Left renal pelvis (tissue), 4 donors: ENCODE measurements at regions not wholly inside any gene's neighbourhood (a gene's known extent, or its start where the extent isn't known, plus 50 kb on each side); places are given as distances from the start of the nearest gene placed in this dataset.
"Not testable (repeated sequence)": the region's sequence is repeated elsewhere in the genome, so short reads cannot be mapped to it uniquely, and the experiment has no call there.

ENCODE experiments used
- DNase-seq, 4 donors: peaks; one replicate each; pipeline ENCODE4 v3.0.0-alpha.2; 2013; ENCODE audit warnings: low read depth in 4 of 4, low spot score in 3 of 4

DNA sequence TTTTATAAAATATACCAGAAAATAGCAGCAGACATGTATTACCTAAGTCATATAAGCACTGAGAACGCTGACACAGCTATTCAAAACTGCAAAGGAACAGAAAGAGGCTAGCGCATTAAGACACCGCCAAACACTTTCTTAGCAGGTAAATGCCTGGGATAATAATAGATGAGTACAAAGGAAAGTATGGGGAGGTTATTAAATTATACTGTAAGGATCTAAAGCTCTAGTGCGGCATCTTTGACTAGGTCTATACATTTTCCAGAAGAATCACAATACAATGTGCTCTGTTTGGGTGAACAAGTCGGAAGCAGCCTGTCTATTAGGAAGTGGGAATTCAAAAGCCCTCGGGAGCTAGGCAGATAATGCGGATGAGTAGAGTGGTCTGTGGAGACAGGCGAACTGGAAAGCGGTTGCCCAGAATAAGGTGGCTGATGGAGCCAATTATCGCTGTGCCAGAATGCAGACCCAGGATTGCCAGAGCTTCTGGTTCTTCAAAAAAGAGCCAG is 443.6 kb upstream of the TENM3 start:
- DNase-seq = no peak

DNA sequence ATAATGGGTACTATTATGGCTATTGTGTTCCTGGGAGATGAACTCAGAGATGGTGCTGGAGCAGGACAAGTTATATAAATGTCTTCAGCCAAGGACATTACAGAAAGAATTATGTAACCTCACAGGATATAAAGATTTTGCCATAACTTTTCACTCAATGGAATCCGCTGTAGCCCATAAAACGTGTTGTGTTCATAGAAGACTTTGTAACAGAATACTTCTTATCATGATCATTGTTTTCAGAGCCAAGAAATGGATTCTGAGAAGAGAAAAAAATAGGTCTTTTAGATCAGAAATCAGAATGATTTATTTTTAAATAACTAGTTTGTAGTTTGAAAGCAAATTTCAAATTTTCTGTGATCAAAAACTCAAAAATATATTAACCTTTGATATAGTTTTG is 441.0 kb upstream of the TENM3 start:
- DNase-seq = no peak

DNA sequence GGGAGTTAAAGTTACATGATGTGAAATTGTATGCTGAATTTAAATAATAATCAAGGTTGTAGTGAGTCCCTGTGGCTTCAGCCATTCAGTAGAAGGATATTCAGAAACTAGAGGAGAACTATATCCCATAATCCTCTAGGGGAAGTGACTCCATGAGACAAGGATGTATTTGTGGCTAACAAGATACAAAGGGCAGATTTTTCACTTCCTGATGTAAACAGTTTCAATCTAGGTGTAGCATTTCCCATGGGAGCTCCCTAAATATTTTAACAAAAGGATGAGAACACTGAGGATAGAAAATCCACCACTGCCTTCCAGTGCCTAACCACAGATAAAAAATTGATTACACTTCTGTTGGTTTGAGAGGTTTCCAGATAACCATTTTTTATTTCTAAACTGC is 435.4 kb upstream of the TENM3 start:
- no peak for DNase-seq

DNA sequence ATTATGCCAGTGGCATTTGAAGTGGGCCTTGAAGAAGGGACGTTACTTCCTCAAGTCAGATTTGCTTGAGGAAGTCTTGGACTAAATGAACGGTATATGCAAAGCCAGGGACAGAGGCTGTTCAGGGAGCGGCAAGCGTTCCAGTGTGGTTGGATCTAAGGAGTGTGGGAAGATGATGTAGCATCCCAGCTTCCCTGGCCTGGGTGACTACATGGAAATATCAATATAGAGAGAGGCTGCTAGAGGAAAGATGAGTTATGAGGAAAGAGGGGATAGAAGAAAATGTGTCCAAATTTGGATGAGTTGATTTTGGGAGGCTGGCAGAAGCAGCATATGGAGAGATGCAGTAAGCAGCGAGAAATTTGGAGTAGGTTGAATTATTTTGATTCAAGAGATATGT is 432.5 kb upstream of the TENM3 start:
- no peak for DNase-seq

DNA sequence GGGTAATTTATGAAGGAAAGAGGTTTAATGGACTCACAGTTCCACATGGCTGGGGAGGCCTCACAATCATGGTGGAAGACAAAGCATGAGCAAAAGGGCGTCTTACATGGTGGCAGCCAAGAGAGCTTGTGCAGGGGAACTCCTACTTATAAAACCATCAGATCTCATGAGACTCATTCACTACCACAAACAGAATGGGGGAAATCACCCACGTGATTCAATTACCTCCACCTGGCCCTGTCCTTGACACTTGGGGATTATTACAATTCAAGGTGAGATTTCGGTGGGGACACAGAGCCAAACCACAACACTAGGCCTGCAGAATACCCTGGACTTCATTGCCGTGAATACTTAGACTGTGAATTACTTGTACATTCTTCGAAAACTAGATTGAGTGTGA is 431.7 kb upstream of the TENM3 start:
- not testable (repeated sequence) for DNase-seq

DNA sequence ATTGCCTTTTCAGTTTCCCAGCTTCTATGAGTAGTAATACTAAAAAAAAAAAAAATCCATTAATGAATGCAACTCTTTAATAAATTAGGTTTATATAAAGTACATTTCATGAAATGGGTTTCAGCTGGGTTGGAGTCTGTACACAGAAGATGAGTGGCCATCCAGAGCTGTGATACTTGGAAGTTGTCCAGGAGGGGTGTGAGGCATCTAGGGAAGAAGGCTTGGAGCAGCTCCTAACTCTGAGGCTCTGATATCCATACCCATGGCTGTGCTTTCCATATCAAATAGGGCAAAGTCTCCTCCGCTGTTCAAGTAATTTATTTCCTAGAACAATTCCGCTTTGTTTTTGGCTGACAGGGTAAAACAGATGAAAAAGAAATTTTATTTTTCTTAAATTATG is 423.3 kb upstream of the TENM3 start:
- no peak for DNase-seq

DNA sequence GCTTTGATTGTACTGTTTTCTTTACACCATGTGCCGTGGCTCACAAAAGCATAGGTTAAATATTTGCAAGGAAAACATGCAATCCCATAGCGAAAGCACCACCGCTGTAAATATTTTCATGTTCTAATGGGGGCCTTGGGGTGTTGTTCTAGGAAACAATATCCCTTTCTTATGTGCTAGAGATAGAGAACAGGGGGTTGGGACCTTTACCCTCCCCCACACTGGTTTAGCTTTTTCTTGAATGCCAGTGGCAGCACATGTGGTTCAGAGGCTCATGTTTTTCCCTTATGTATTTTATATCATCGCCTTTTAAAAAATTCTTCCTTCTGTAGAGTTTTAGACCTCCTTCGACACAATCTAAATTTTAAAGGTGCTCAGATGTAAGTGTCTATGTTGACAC is 422.6 kb upstream of the TENM3 start:
- DNase-seq = no peak

DNA sequence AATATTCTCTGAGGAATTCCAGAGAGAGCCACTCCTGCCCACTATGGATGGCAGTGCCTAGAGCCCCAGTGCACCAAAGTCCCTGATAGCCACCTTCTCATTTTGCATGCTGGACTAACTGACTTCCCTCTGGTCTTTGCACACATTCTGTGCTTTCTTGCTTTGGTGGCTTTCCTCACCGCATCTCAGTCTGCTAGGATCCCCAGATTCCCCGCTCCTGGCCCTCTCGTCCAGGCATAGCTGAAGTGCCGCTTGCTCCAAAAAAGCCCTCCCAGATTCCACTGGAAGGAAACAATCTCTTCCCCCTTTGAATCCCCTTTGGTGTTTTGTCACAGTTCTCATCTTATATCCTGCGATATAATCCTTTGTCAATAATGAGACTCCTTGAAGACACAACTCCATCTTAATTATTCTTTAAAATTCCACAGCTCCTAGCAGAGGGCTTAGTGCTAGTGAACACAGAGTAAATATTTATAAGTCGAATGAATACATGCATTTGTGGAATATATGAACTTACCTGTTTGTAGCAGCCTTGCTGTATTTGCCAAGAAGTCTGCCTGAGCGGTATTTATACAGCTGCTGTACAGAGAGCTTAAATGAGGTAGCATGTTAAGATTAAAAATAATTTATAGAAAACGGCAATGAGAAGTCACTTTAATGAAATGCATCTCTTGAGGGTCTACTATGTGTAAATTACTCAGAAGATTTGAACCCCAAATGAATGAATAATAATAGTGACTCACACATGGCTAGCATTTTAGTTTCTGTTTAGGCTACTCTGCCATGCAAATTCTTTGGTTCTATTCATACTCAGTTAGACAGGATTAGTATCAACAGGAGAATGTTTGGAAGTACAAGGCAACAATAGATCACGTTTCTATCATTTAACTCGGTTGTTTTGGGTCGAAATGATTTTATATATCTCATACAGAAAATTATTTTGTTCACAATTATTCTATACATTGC is 421.9 kb upstream of the TENM3 start:
- no peak for DNase-seq

DNA sequence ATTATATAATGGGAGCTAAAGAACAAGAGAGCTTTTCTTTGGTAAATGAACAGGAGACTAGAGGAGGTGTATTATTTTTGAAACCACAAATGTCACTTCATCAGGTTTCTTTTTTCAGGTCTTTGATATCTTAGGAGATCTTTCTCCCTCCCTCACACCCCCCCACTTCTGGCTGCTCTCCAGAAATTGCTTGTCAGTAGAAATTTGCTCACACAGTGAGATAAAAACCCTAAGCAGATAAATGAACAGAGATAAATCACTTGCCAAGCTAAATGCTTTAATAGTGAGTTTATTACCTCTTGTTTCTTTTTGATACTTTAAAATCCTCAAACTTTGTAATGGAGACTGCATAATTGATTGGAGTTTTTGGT is 421.2 kb upstream of the TENM3 start:
- DNase-seq = peak in 3 of 4 donors; percentile 28 to 48 (median 31)

DNA sequence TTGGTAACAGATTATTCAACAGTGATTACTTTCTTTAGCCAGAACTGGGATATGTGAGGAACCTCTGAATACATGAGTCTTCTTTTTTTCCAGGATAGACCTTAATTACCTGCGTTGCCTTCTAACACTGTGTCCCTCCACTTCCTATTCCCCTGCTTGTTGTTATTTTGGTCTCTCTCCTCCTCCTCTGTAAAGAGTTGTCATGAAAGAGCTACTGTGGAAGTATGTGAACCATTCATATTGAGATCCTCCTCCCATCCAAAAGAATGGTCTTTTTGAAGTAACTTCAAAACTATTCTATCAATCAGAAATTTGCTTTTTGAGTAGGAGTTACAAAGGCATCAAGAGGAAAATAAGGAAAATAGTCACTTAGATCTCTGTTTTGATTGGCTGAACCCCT is 420.0 kb upstream of the TENM3 start:
- no peak for DNase-seq

DNA sequence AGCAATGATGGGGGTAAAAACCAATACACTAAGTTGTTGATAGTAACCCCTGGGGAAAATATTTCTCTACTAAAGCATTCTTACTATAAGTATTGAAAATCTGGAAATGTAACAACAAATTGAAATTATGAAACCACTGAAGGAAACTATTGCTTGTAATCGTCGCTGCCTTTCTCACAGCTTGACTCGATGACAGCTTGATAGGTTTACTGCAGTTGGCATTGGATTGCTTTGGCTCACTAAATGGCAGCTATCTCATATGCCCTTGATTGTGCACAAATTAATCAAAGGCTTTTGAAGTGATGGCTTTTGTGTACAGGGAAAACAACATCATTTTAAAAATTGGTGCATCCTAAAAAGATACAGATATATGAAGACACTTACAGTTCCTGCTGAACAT is 419.6 kb upstream of the TENM3 start:
- DNase-seq = no peak

DNA sequence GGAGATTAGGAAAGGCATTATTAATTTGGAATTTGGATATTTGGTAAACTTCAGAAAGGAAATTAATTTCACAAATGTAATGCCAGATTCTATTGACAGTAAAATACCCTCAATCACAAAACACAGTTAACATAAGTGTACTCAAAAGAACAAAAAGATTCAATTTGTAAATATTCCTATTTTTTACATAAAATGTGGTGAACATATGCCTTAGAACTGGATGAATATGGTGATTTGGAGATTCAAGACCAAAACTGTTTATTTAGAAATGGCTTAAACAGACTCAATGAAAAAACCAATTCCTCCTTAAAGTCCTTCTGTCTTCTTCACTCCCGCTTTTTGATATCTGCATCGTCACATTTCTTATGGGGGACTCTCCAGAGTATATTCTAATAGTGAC is 417.6 kb upstream of the TENM3 start:
- DNase-seq = no peak

DNA sequence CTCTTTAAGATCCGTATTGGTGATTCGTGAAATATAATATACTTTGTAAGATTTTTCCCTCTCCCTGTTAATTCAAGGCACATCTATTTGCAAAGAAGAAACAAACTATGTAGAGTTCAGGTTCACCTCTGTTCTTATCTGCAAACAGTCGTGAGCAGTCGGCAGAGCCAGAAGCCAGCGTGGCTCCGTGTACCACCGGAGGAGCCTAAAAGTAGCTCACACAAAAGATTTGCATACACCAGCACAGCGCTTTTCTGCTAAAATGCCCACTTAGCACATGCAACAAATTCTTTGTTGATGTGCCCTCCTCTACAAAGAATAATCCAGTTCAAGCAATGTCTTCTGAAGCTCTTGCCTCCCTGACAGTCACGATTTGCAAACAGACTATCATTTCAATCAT is 416.0 kb upstream of the TENM3 start:
- DNase-seq = no peak

DNA sequence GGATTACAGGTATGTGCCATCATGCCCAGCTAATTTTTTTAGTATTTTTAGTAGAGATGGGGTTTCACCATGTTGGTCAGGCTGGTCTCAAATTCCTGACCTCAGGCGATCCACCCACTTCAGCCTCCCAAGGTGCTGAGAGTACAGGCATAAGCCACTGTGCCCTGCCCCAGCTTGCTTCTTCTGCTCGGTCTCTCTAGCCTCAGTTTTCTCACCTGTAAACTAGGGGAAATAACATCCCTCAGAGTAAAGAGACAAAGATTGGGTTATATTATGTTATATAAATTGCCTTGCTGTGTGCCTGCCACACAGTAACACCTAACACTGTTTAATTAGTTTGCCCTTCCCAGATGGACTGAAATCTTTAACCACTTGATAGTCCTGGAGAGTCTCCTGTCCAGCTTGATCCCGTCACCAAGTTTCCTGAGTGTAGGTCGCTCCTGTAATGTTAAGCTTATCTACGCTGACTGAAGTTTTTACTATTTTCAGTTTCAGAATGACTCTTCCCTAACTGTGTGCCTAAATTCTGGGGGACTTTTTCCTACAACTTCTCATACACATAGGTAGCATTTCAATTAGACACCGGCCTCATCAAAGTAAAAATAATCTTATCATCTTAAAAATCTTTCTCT is 412.7 kb upstream of the TENM3 start:
- no peak for DNase-seq

DNA sequence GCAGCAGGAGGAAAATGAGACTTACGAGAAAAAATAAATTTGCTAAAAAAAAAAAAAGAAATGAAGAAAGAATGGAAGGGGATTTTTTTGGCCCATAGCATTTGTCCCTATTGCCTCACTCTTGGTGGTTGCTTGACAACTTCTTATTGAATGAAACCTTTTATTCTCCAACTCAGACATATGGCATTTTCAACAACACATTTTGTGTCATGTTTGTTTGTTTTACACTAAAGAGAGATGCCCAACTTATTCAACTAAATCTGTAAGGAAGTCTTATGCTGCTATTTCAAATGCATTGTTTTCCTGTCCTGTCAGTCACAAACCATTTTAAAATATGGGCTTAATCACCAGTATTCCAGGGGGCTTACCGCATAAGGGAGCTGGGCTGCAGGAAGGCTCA is 409.1 kb upstream of the TENM3 start:
- DNase-seq = no peak

DNA sequence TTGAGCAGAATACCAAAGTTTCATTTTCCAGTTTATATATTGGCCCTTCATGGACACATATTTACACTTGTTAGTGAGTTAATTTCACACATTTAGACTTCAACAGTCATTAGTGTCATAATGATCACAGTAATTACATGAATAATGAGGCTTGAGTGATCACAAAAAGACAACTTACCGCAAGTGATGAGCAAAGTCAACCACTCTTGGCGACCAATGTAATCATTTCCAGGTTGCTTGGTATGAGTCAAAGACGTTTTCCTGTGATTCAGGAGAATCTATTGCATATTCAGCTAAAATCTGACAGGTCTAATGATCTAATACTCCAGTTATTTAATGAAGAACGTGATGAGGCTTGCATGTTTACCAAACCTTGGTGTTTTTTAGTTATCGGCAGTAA is 407.9 kb upstream of the TENM3 start:
- no peak for DNase-seq

DNA sequence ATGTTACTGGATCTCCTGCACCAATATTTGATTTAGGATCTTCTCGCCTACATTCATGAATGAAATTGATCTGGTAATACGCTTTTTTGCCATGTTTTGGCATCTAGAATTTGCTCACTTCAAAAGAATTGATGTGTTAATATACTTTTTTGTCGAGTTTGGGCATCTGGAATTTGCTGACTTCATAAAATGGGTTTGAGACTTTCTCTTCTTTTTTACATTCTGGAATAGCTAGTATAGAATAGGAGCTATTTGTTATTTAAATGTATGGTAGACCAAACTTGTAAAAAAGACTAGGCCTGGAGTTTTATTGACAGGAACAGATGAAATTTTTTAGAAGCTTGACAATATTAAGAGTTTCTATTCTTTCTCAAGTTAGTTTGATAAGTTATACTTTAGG is 404.9 kb upstream of the TENM3 start:
- no peak for DNase-seq

DNA sequence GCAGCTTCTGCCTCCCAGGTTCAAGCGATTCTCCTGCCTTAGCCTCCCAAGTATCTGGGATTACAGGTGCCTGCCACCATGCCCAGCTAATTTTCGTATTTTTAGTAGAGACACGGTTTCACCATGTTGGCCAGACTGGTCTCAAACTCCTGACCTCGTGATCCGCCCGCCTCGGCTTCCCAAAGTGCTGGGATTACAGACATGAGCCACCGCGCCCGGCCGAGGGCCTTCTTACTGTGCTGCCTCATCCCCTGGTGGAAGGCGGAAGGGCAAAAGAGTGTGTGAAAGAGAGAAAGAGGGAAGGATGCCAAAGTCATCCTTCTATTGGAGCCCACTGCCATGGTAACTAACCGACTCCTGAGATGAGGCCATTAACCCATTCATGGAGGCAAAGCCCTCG is 399.4 kb upstream of the TENM3 start:
- DNase-seq = not testable (repeated sequence)

DNA sequence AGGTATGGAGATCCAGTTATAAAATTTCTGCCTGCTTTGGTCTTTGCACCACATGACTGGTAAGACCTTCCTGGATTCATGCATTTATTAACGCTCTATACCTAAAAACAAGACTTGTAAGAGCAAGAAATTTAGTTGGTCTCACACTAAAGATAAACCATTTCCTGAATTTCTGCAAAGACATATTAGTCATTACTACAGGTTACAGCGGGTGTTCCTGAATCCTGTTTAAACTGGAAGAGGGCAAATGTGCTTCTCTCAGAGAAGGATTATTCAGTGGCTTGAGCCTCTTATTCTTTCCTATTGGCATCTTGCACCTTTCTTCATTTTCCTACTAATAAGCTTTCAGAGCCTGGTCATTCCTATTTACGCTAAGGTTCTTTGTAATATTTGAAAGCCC is 397.6 kb upstream of the TENM3 start:
- DNase-seq = no peak

DNA sequence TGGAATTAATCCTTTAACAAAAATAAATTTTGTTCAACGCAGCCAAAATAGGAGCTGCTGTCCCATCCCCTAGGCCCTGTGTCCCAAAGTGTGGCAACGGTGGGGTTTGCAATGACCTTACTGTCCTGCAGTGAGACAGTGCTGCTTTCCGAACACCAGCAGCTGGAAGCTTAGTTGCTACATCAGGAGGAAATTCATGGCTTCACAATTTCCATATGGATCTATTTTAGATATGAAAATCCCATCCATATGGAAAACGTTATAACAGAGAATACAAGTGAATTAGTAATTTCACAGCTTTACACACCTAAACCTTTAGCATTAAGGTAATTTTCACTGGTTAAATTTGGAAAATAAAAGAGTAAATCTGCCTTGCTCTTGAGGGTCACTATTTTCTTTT is 396.3 kb upstream of the TENM3 start:
- no peak for DNase-seq

DNA sequence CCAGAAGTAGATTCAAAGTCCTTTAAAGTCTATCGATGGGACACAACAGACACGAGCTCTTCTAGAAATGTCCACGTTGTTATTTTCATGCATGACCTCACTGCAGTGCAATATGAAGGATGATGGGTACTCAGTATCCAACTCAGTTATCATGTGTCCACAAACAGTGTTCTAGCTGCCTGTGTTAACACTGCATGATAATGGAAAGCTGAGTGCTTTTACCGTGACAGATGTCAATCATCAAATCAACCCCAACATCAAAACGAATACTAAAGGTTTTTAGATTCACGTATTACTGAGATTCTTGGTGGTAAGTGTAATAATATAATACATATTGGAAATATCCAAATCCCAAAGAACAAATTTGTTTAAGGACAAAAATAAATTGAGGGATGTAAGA is 394.8 kb upstream of the TENM3 start:
- no peak for DNase-seq

DNA sequence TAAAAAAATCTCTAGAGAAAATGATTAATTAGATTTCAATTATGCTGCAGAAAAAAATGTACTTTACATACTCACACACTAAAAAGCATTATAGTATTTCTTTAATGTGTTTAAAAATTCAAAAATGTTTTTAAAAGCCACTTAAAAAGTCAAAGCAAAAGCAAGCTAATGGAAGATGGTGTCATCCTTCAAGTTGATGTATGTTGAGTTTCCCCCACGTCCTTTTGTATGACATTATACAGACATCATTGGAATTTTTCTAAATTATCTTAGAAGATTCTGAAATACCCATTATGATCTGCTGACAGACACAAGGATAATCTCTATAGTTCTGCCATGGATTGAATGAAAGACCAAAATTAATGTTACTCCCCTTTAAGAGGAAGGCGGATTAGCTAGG is 393.7 kb upstream of the TENM3 start:
- DNase-seq = no peak
